ENCODE measurements at regions not wholly inside any gene's neighbourhood (a gene's known extent, or its start where the extent isn't known, plus 50 kb on each side); places are given as distances from the start of the nearest gene placed in this dataset.

DNA sequence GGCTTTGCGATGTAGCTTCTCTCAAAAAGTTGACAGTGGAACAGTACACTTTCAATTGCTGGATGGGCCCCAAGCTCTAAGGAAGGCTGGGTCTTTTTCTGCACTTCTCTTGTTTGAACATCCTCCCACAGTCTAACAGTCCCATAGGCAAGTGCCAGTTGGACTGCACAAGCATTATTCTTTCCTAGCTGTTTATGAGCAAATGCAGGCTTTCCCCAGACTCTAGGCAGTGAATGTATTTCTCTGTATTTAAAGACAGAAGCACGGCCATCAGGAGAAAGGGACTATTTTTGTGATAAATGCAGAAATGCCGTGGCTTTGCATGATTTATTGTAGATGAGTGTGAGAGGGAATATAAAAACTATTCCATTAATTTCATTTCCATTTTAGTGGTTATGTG is 539.3 kb upstream of the LMCD1 start:
- DNase-seq (ENCODE audit: low spot score), result no peak
- in situ Hi-C loops (cut with MboI; ENCODE audit: low pct_unique_long_range_greater_than_20kb, low sequenced_read_pairs, unreplicated experiment), result no loop called here
- TF ChIP-seq, protein P1, sequence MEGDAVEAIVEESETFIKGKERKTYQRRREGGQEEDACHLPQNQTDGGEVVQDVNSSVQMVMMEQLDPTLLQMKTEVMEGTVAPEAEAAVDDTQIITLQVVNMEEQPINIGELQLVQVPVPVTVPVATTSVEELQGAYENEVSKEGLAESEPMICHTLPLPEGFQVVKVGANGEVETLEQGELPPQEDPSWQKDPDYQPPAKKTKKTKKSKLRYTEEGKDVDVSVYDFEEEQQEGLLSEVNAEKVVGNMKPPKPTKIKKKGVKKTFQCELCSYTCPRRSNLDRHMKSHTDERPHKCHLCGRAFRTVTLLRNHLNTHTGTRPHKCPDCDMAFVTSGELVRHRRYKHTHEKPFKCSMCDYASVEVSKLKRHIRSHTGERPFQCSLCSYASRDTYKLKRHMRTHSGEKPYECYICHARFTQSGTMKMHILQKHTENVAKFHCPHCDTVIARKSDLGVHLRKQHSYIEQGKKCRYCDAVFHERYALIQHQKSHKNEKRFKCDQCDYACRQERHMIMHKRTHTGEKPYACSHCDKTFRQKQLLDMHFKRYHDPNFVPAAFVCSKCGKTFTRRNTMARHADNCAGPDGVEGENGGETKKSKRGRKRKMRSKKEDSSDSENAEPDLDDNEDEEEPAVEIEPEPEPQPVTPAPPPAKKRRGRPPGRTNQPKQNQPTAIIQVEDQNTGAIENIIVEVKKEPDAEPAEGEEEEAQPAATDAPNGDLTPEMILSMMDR (IDR thresholded peaks at IDR 0.05; ENCODE audit: extremely low read depth, insufficient read depth, missing control alignments), result no peak

DNA sequence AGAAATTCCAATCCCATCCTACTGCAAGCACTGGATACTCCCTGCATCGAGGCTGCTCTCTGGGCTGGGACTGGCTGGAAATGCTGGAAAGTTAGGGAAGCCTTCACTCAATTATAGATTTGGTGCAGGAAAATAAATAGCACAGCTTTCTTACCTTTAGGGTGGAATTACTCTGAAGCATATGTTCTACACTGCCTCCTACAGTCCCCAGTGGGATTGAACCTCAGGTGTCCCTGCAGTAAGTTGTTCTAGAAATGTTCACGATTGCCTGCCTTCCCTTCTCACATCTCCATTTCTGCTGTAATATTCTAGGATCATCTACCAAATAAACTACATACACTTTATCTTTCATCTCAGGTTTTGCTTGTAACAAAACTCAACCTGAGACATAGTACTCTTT is 536.7 kb upstream of the LMCD1 start:
- TF ChIP-seq, protein P1 (IDR thresholded peaks at IDR 0.05; ENCODE audit: extremely low read depth, insufficient read depth, missing control alignments), result no peak
- DNase-seq (ENCODE audit: low spot score), result no peak
- in situ Hi-C loops (cut with MboI; ENCODE audit: low pct_unique_long_range_greater_than_20kb, low sequenced_read_pairs, unreplicated experiment), result no loop called here

DNA sequence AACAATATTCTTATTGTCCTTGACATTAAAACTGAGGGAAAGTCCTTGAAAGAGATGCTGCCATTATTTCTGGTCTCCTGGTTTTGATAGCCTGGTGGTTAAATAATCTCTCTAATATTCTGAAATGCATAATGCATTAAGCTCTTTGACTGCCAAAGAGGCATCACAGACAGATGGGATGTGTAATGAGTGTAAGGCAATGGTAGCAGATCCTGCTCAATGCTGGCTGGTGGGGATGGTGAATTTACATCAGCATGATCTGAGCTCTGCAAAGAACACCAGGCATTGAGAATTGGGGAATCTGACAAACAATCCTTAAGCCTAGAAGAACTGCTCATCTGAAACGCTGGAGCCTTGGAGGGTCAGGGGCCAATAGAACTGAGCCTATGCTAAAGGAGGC is 528.6 kb upstream of the LMCD1 start:
- in situ Hi-C loops (cut with MboI; ENCODE audit: low pct_unique_long_range_greater_than_20kb, low sequenced_read_pairs, unreplicated experiment), result no loop called here
- DNase-seq (ENCODE audit: low spot score), result no peak
- TF ChIP-seq, protein P1 (IDR thresholded peaks at IDR 0.05; ENCODE audit: extremely low read depth, insufficient read depth, missing control alignments), result no peak

DNA sequence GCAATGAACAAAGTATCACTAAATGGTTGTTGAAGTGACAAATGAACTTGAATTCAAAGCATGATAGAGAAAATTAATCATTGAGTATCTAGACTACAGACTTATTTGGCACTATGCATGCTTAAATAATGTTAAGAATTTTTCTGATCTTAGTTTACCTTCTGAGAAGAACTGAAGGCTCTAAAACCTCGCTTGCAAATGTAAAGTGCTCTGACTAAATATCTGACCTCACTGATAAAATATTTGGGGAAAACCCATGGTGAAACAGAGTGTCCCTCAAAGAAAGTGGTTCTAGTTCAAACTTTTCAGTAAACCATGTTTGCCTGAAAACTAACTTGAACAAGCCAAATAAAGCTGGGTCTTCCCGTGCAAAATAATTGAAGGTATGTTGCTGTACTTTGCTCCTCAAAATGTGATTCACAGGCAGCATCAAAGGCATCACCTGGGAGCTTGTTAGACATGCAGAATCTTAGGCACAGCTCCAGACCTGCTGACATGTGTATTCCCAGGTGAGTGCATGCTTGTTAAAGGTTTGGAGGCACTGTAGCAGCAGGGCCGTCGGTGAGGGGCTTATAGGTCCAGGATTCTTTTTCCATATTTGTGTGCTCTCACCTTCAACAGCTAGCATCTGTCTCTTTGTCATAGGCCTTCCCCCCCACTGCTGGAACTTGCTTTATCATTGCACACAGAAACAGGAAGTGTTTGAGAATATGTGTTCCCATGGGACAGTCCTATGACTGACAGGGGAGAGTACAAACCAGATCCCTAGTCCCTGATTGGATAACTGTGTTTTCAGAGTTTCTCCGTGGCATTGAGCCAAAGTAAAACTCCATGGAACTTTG is 524.2 kb upstream of the LMCD1 start:
- no peak for DNase-seq (ENCODE audit: low spot score)
- TF ChIP-seq, protein P1 (IDR thresholded peaks at IDR 0.05; ENCODE audit: extremely low read depth, insufficient read depth, missing control alignments), result no peak

DNA sequence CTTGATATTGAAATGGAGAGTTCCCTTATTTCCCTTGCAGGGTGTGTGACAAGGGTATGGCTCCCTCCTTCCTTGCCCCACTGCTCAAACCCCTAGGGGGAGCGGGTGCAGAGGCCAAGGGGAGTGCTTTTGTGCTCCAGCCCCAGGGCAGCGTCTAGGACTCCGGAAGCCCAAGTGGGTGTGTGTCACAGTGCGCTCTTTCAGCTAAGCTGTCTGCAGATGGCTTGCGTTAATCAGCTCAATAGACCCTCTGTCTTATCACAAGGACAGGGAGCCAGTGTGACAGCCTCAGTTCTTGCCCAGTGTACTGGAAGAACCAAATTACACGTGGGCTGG is 523.6 kb upstream of the LMCD1 start:
- in situ Hi-C loops (cut with MboI; ENCODE audit: low pct_unique_long_range_greater_than_20kb, low sequenced_read_pairs, unreplicated experiment), result no loop called here
- TF ChIP-seq, protein P1 (IDR thresholded peaks at IDR 0.05; ENCODE audit: extremely low read depth, insufficient read depth, missing control alignments), result no peak
- no peak for DNase-seq (ENCODE audit: low spot score)

More for the DNA sequence above, 524.2 kb upstream of the LMCD1 start:
- in situ Hi-C loops (cut with MboI; ENCODE audit: low pct_unique_long_range_greater_than_20kb, low sequenced_read_pairs, unreplicated experiment), result no loop called here

DNA sequence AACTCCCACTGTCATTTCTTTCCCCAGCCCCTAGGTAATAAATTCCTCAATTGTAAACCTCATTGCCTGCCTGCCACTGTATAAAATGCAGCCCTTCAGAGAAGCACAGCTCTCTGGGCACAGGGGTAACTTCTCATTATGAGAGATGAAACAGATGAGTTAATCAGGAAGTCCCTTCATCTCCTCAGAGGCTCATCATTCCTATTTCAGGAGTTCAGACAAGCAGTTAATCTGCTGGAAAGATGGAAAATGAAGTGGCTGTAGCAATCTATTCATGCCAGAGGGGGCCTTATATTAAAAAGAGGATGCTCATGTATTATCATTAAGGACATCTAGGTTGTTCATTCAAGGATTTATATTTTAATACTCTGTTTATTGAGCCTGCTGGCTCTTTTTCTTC is 519.5 kb upstream of the LMCD1 start:
- DNase-seq (ENCODE audit: low spot score), result no peak
- TF ChIP-seq, protein P1 (IDR thresholded peaks at IDR 0.05; ENCODE audit: extremely low read depth, insufficient read depth, missing control alignments), result no peak
- in situ Hi-C loops (cut with MboI; ENCODE audit: low pct_unique_long_range_greater_than_20kb, low sequenced_read_pairs, unreplicated experiment), result no loop called here
